GM23338 (cell line): ENCODE measurements at regions not wholly inside any gene's neighbourhood (a gene's known extent, or its start where the extent isn't known, plus 50 kb on each side); places are given as distances from the start of the nearest gene placed in this dataset.

Source experiments
- ATAC-seq: fragments of 200-7000 bp; cut with Tn5 transposase; 3 replicates; pipeline ENCODE4 v1.9.1; 2020
- DNase-seq: peaks from one replicate; pipeline ENCODE4 v3.0.0-alpha.2; 2015; ENCODE audit warnings: low spot score
- H2AFZ ChIP-seq: fragments of 200-600 bp; sonication (generic); 2 replicates; pipeline ENCODE4 v1.8.0; 2016; ENCODE audit warnings: antibody characterized with exemption, mild to moderate bottlenecking, moderate library complexity
- H3F3A ChIP-seq: fragments of 200-600 bp; sonication (generic); replicated peaks from 2 replicates; pipeline ENCODE4 v1.8.0; 2017; ENCODE audit warnings: antibody characterized with exemption, mixed run types, low read depth
- H3K27ac ChIP-seq: fragments of 200-600 bp; sonication (generic); 2 replicates; pipeline ENCODE4 v1.6.1; 2016; ENCODE audit warnings: low read depth
- H3K27me3 ChIP-seq: fragments of 200-600 bp; sonication (generic); 2 replicates; pipeline ENCODE4 v1.8.0; 2016; ENCODE audit warnings: mild to moderate bottlenecking, mixed run types, moderate library complexity; ENCODE audit not compliant: insufficient read depth
- H3K36me3 ChIP-seq: fragments of 200-600 bp; sonication (generic); 2 replicates; pipeline ENCODE4 v1.8.0; 2016; ENCODE audit warnings: mild to moderate bottlenecking; ENCODE audit not compliant: insufficient read depth
- H3K4me1 ChIP-seq: fragments of 200-600 bp; sonication (generic); 2 replicates; pipeline ENCODE4 v1.8.0; 2016; ENCODE audit warnings: mild to moderate bottlenecking, moderate library complexity; ENCODE audit not compliant: insufficient read depth
- H3K4me2 ChIP-seq: fragments of 200-600 bp; sonication (generic); 2 replicates; pipeline ENCODE4 v1.7.1; 2017; ENCODE audit warnings: mixed run types
- H3K4me3 ChIP-seq: fragments of 200-600 bp; sonication (generic); 2 replicates; pipeline ENCODE4 v1.6.1; 2016; ENCODE audit warnings: mixed run types
- H3K79me2 ChIP-seq: fragments of 200-600 bp; sonication (generic); replicated peaks from 2 replicates; pipeline ENCODE4 v1.8.0; 2017; ENCODE audit warnings: mild to moderate bottlenecking; ENCODE audit not compliant: insufficient read depth
- H3K9me2 ChIP-seq: fragments of 200-600 bp; sonication (generic); 2 replicates; pipeline ENCODE4 v1.8.0; 2017; ENCODE audit not compliant: insufficient read depth
- H4K20me1 ChIP-seq: fragments of 200-600 bp; sonication (generic); replicated peaks from 2 replicates; pipeline ENCODE4 v1.8.0; 2017; ENCODE audit warnings: mild to moderate bottlenecking; ENCODE audit not compliant: insufficient read depth
- H3K27ac Mint-ChIP-seq: 2 replicates; pipeline ENCODE4 v1.8.0; 2020; ENCODE audit warnings: inconsistent platforms, mild to moderate bottlenecking, moderate library complexity, mixed read lengths
- H3K27me3 Mint-ChIP-seq: 3 replicates; pipeline ENCODE4 v1.8.0; 2022; ENCODE audit warnings: low read depth, mild to moderate bottlenecking, moderate library complexity, mixed read lengths, inconsistent platforms; ENCODE audit not compliant: insufficient read depth, poor library complexity
- H3K36me3 Mint-ChIP-seq: 3 replicates; pipeline ENCODE4 v1.8.0; 2021; ENCODE audit warnings: low read depth, mild to moderate bottlenecking, inconsistent platforms, moderate library complexity, mixed read lengths
- H3K4me1 Mint-ChIP-seq: 3 replicates; pipeline ENCODE4 v1.8.0; 2020; ENCODE audit warnings: mild to moderate bottlenecking, inconsistent platforms, mixed read lengths
- H3K4me3 Mint-ChIP-seq: 3 replicates; pipeline ENCODE4 v1.8.0; 2021; ENCODE audit warnings: moderate library complexity, mild to moderate bottlenecking, inconsistent platforms, mixed read lengths
- H3K9me3 Mint-ChIP-seq: 3 replicates; pipeline ENCODE4 v1.8.0; 2020; ENCODE audit warnings: moderate library complexity, mild to moderate bottlenecking, inconsistent platforms, mixed read lengths
- CREB1 ChIP-seq: fragments of 250-450 bp; sonication (Bioruptor Pico); IDR thresholded peaks from 2 replicates; pipeline ENCODE4 v1.5.0; 2020; ENCODE audit warnings: low read depth, mild to moderate bottlenecking, moderate library complexity
- CTCF ChIP-seq, 2 experiments: fragments of 200-600 bp in 1 of 2; sonication (generic) in 1 of 2; conservative IDR thresholded peaks; 2 replicates each; pipeline versions ENCODE4 v1.5.1 to v1.6.1; 2016 to 2017; ENCODE audit warnings: antibody characterized with exemption in 2 of 2, low read depth in 2 of 2, mild to moderate bottlenecking in 2 of 2, moderate library complexity in 1 of 2
- ETS1 ChIP-seq: IDR thresholded peaks from 2 replicates; pipeline ENCODE4 v1.6.1; 2016; ENCODE audit warnings: antibody characterized with exemption
- EZH2 ChIP-seq: fragments of 200-600 bp; sonication (generic); IDR thresholded peaks from one replicate; pipeline ENCODE4 v1.8.0; 2017; ENCODE audit warnings: antibody characterized with exemption, mild to moderate bottlenecking, low read depth; ENCODE audit not compliant: unreplicated experiment
- EZH2phosphoT487 ChIP-seq: fragments of 200-600 bp; sonication (generic); IDR thresholded peaks from one replicate; pipeline ENCODE4 v1.8.1; 2018; ENCODE audit warnings: antibody characterized with exemption; ENCODE audit not compliant: unreplicated experiment
- JUNB ChIP-seq: IDR thresholded peaks from one replicate; pipeline ENCODE4 v1.6.1; 2016; ENCODE audit warnings: antibody characterized with exemption; ENCODE audit not compliant: unreplicated experiment
- NANOG ChIP-seq: IDR thresholded peaks from 2 replicates; pipeline ENCODE4 v1.6.1; 2016; ENCODE audit warnings: antibody characterized with exemption, borderline replicate concordance
- STAT1 ChIP-seq: IDR thresholded peaks from one replicate; pipeline ENCODE4 v1.6.1; 2016; ENCODE audit warnings: antibody characterized with exemption; ENCODE audit not compliant: unreplicated experiment
- ZNF114 ChIP-seq: fragments of 250-450 bp; sonication (Bioruptor Pico); IDR thresholded peaks from 2 replicates; pipeline ENCODE4 v1.5.0; 2020; ENCODE audit warnings: mild to moderate bottlenecking, moderate library complexity
- ZNF331 ChIP-seq: fragments of 250-450 bp; sonication (Bioruptor Pico); IDR thresholded peaks from 2 replicates; pipeline ENCODE4 v1.5.0; 2020; ENCODE audit warnings: low read depth, mild to moderate bottlenecking, moderate library complexity
- ZNF462 ChIP-seq: fragments of 250-450 bp; sonication (Bioruptor Pico); IDR thresholded peaks from 2 replicates; pipeline ENCODE4 v1.5.0; 2020; ENCODE audit warnings: mild to moderate bottlenecking, moderate library complexity

- TF ChIP-seq ZNF462 (CRISPR knock-in tag) (no peak), NANOG (no peak)
These were observed 73.8 kb upstream of the CCDC85A start (continued) for GRCh38 chr2:56109994-56110393.

- H3K4me2 ChIP-seq: no peak overlapping the region
- no peak overlapping the region for H3K27ac Mint-ChIP-seq
- H3K27me3 ChIP-seq: no peaks in the 10 kb centered on the region
- H4K20me1 ChIP-seq: no peaks in the 10 kb centered on the region
- peaks cover 27% of the 10 kb centered on the region for H3K4me1 Mint-ChIP-seq
- peaks cover 12% of the 10 kb centered on the region for H3K4me1 ChIP-seq
- H3K79me2 ChIP-seq: no peaks in the 10 kb centered on the region
- no peak overlapping the region for H3K4me3 Mint-ChIP-seq
- H3K9me3 Mint-ChIP-seq: peaks cover 3% of the 10 kb centered on the region; the same call in 1 of the 3 replicates
- H3F3A ChIP-seq: no peaks in the 10 kb centered on the region
- no peaks in the 10 kb centered on the region for H3K36me3 ChIP-seq
- H3K27me3 Mint-ChIP-seq: peaks cover 3% of the 10 kb centered on the region
- peaks cover 5% of the 10 kb centered on the region for H3K36me3 Mint-ChIP-seq
- no peak for DNase-seq
- no peak overlapping the region for H3K27ac ChIP-seq
- no peak for ATAC-seq
- H2AFZ ChIP-seq: 0 out of 2 replicates have a peak overlapping the region, but pooled peaks have one; percentile 29
- H3K9me2 ChIP-seq: no peaks in the 10 kb centered on the region
- H3K4me3 ChIP-seq: no peak overlapping the region
- TF ChIP-seq ZNF331 (CRISPR knock-in tag) (no peak), ETS1 (no peak), EZH2phosphoT487 (no peak), CREB1 (CRISPR knock-in tag) (no peak), CTCF (conservative IDR thresholded peaks at IDR 0.05; ENCODE audit: low read depth in 2 of 2) (no peak), EZH2 (no peak), STAT1 (no peak), JUNB (no peak), ZNF114 (CRISPR knock-in tag) (no peak), NANOG (no peak)
These were observed 70.3 kb upstream of the CCDC85A start for GRCh38 chr2:56113382-56113975.
